Lung microvascular endothelial cell (primary cell): ENCODE measurements at regions not wholly inside any gene's neighbourhood (a gene's known extent, or its start where the extent isn't known, plus 50 kb on each side); places are given as distances from the start of the nearest gene placed in this dataset.
"Not testable (repeated sequence)": the region's sequence is repeated elsewhere in the genome, so short reads cannot be mapped to it uniquely, and the experiment has no call there.

Source experiments
- DNase-seq, 2 donors: peaks; one replicate each; pipeline versions ENCODE4 v3.0.0 to v3.0.0-alpha.2; 2010; ENCODE audit warnings: low read depth in 2 of 2

DNA sequence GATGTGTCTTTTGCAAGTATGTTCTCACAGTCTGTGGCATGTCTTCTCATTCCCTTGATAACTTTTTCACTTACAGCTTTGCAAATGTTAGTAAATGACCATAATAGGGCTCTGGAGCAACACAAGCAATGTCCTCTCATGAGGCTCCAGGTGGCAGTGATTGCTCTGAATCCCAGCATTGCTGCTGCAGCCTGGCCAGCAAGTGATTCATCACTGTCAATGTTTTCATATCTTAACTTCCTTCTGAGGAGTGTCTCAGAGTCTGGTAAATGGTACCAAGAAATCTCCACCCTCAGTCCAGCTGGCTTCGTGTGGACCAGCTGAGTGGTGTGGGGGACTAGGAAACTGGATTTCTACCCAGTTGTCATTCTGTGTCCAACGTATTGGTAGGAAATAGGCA is 139.6 kb downstream of the MYLK4 start:
- DNase-seq: peak in 1 of 2 donors; percentile 75

DNA sequence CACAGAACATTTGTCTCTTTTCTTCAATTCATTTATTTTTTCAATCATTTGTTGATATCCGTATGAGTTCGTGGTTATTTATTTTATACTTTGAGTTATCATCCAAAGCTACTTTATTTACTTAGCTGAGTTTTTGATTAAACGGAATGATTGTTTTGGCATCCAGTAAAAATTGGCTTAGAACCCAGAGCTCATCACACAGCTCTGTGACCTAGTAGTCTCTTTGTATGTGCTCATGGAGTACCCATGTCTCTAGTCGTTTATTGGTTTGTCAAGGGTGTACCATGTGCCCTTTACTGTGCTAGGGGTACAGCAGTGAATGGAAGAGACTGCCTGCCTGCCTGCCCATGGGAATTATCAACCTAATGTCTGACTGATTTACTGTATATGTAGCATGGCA is 142.2 kb downstream of the MYLK4 start:
- DNase-seq: peak in 1 of 2 donors; percentile 35

DNA sequence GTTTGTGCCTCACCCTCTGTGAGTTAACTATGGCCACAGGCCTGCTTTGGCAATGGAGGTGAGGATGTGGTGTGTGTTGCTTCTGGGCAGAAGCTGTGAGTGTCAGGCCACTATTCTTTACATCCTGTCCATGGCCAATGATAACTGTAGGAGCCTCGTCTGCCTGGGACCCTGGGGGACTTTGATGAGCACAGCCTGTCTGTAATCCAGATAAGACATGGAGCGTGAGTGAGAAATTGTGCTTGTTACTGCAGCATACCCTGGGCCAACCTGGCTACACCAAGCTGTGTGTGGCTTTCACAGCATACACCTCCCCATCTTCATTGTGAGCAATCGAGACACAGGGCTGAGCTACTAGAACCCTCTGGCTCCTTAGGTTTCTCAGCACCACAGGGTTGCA is 150.4 kb downstream of the MYLK4 start:
- DNase-seq: no peak

DNA sequence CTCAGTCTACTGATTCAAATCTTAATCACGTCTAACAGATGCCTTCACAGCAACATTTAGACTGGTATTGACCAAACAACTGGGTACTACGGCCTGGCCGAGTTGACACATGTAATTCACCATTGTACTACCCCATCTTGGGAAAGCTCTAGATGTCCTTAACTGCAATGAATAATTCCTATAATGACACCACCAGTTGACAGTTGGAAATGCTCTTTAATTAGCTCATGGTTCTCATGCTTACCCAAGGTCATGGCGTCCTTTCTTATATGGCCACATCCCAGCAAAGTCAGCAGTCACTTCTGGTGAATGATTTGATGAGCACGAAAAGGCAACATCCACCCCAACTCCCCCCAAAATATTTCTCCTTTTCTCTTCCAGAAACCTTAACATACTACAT is 150.9 kb downstream of the MYLK4 start:
- no peak for DNase-seq

DNA sequence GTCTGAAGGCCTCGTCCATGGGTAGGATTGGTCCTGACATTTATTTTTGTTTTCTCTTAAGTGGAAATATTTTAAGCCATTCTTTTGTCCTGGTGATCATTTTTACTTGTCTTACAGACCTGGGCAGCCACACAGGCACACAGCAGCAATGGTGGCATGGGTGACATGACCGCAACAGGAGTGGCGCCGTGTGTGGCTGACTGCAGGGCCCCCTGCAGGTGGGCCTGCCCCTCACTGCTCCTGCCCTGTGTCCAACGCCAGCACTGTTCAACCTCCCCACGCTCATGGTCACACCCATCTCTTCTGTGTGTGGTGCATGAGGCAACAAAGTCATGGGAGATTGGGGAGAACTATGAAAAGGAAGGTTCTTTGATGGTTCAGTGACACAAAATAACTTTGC is 151.9 kb downstream of the MYLK4 start:
- no peak for DNase-seq

DNA sequence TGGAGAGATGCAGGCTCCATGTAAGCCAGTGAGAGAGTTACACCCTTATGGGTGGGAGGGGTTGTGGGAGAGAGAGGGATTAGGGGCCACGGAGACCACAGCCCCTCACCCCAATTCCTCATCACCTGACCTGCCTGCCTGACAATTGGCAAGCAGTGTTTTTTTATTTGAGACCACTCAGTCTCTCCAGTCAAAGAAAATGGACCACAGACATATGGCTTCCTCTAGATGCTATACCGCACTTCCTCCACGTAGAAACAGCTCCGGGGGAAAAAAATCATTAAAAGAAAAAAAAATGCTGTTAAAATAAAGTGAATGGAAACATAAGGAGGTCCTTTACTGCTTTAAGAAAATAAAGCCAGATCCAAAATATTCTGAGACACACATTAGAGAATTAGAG is 152.7 kb downstream of the MYLK4 start:
- DNase-seq: no peak

DNA sequence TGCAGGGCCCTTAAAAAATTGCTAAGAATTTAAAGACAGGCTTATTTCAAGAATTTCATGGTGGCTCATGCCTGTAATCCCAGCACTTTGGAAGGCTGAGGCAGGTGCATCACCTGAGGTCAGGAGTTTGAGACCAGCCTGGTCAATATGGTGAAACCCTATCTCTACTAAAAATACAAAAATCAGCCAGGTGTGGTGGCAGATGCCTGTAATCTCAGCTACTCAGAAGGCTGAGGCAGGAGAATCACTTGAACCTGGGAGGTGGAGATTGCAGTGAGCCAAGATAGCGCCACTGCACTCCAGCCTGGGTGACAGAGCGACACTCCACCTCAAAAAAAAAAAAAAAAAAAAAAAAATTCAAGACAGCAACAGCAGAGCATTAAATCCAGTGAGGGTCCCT is 153.3 kb downstream of the MYLK4 start:
- not testable (repeated sequence) for DNase-seq

DNA sequence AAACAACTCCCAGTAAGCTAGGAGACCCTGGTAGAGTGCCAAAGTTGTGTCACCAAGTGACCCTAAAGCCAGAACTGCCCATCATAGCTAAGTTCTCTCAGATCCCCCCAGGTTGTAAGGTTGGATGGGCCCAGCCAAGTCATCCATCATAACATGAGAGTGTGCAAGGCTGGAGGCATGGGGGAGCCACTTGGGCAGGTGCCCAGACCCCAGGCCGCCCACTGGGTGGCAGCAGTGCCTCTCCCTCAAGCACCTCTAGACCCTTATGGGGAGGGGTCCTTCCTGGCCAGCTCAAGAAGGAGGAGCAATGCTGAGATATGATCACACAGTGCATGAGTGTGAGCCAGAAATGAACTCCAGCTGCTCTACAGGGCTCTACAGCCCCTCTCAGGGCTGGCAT is 154.5 kb downstream of the MYLK4 start:
- DNase-seq: no peak

DNA sequence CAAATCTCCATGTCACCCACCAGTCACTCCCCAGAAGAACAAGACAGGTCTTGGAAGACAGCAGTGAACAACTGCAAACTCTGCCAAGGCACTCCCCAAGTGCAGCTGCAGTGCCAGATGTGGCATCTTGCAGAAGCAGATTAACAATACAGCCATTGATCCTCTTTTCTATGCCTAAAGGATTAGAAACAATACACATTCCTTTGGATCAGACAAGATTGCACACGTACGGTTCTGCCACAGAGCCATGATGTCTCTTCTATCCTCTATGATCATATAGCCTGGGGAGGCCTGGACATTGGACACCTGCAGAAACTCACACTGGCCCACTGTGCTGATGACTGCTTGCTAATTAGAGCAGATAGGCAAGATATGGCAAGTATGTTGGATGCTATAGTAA is 155.9 kb downstream of the MYLK4 start:
- DNase-seq: no peak

DNA sequence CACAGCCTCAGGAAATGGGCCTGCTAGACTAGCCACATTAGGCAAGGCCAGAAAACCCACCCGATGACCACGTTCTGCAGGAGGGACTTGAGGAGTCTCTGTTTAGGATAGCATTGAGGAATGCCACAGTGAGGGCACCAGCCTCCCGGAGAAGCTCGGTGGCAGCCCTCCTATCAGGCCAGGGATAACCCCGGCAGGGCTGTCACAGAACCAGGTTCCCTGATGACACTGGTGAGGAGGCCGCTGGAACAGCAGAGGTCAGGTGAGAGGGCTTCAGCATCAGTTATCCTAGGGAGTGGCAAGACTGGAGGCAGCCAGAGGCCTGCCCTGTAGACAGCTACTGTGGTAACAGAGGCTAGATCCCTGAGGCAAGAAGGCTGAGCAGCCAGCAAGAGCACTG is 157.6 kb downstream of the MYLK4 start:
- DNase-seq: no peak

DNA sequence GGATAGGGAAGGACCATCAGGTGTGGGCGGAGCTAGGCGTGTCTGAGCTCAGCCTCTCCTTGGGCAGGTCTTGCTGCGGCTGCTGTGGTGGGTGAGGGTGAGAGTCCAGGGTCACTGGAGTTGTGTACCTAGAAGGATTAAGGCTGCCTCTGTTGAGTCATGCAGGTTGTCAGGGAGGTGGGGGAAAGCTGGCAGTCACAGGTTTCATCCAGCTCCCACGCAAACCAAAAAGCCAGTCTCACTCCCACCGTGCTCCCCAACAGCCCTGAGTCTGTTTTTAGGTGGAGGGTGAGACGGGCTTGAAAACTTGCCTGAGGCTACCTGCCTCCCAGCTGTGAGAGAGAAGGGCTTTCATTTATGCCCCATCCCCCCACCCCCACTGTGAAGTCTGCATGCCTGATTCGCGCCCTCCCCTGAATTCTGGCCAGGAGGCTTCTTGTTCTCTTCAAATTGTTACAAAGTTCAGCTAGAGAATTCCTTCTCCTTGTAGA is 161.5 kb downstream of the MYLK4 start:
- no peak for DNase-seq

DNA sequence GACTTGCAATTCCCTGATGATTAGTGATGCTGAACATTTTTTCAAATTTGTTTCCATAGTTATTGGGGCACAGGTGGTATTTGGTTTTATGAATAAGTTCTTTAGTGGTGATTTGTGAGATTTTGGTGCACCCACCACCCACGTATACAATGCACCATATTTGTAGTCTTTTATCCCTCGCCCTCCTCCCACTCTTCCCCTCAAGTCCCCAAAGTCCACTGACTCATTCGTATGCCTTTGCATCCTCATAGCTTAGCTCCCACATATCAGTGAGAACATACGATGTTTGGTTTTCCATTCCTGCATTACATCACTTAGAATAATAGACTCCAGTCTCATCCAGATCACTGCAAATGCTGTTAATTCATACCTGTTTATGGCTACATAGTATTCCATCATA is 167.3 kb downstream of the MYLK4 start:
- no peak for DNase-seq

DNA sequence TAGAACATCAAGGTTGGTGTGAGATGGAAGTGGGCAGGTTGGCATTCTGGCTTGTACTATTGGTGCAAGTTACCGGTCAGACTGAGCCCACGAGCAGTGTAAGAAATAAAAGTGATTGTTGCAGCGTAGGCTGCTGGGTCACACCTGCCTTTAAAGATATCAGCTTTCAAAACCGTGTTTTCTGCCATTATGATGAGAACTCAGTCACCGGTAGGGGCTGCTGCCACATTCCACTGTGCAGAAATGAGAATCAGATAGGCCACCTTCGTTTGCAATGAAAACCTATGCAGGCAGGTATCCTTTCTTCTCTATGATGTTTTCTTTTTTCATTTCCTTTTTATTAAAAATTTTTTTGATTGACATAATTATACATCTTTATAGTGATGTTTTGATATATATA is 168.5 kb downstream of the MYLK4 start:
- DNase-seq: no peak

DNA sequence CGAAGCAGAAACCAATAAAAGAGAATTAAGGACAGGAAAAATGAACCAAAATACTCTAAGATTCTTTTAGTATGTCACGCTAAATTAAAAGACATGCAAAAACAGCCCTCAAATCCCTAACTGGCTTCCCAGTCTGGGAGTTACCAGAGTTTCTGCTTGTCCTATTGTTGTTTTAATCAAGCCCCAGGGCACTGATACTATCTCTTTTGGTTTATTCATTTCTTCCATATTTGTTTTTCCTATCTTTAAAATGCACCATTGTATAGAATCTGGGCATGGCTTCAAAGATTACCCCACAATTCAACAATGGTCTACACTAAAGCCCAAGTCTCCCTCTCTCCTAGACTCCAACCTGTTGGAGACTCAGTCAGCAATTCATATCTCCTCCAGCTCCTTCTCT is 169.1 kb downstream of the MYLK4 start:
- peak in 1 of 2 donors; percentile 16 for DNase-seq

DNA sequence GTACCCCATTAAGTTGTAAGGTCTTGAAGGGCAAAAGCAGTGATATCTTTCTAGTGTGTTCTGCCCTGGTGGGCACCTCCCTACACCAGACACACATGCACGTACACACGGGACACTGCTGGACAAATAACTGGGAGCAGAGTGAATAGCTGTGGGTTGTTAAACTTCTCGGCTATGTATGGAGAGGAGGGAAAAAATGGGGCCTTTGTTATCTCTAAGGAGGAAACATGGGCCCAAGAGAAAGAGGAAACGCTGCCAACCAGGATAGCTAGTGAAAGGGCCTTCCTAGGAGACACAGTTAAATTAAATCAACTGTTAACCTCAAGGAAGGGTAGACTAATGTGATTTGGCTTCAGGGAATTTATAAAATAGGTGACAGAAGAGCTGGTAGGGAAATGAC is 169.7 kb downstream of the MYLK4 start:
- no peak for DNase-seq

DNA sequence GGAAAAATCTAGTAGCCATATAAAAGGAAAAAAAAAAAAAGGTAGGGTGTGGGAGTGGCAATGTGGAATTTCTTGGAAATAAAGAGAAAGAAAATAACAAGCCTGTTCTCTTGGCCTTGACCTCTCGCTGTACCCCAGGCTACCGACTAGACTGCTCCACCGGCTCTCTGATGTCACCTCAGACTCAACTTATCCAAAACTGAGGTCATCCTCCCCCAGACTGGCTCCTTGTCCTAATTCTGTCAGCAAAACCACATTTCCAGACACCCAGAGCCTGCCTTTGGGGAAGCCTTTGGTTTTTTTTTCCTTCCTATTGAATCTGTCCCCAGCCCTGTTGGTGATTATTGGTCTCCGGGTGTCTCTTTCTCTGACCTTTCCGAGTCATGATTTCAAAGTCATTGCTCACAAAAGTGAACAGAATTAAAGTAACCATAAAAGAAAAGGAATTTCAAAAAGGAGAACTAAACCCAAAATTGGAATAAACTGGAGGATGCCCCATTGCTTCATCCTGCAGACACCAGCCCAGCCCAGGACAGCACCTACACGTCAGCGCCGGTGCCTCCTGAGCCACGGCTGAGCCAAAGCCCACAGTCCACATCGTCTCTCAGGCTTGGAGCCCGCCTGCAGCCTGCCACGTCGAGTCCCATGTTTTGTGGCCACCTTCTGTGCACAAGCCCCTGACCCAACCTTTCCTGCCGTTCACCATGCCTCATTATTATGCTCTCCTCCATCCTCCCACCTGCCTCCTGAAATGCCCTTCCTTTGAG is 170.7 kb downstream of the MYLK4 start:
- no peak for DNase-seq

DNA sequence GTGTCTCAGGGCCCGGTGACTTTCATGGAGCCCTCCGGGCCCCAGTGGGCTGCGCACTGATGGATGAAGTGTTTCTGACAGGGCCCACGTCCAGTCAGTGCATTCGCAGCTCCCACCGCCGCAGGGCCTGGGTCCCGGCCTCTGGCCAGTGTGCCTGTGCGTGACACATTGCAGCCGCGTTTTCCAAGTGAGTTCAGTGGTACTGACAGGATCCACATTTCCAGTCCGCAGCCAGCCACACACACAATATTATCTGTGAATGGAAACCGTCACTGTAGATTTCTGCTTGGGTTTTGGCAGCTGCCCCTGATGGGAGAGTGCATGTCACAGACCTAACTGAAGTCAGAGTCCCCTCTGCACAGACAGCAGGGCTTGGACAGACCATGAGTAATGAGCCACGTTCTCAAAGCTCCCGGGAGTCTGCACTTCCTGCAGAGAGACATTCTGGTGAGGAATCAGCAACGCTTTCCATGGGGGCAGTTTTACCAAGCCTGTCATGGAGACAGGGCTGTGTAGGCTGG is 171.4 kb downstream of the MYLK4 start:
- DNase-seq: peak; percentile 55 to 72

DNA sequence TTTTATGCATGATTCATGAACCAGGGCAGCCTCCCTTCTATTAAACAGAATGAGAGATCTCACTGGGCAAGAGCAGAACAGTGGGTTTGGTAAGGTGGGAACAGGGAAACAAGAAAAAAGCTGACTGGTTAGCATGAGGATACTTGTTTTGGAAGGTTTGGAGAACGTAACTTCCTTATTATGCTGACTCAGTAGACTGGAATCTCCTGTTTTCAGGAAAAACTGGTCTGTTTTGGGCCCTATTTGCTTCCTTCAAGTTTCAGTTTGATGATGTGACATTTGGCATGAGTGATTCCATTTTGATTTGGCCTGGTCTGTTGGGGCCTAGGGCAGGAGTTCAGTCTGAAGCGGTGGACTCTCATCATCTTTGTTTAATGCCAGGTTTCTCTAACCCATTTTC is 172.0 kb downstream of the MYLK4 start:
- peak; percentile 78 to 81 for DNase-seq

DNA sequence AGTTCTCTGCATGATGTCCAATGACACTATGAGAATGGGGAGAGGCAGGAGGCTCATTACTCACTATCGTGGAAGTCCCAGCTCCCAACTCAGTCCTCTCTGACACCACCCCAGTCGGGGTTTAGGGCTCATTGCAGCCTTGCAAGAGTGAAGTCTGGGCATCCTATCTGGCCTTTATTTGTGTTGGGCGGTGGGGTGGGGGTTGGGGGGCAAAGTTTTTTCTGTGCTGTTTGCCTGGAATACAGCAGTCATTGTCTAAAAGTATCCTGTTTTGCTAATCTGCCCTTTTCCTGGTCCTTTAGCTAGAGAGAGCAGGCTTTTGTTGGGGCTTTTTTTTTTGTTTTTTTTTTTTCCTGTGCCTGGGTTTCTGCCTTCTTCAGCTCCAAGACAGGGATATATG is 174.2 kb downstream of the MYLK4 start:
- DNase-seq: peak; percentile 60 to 77

DNA sequence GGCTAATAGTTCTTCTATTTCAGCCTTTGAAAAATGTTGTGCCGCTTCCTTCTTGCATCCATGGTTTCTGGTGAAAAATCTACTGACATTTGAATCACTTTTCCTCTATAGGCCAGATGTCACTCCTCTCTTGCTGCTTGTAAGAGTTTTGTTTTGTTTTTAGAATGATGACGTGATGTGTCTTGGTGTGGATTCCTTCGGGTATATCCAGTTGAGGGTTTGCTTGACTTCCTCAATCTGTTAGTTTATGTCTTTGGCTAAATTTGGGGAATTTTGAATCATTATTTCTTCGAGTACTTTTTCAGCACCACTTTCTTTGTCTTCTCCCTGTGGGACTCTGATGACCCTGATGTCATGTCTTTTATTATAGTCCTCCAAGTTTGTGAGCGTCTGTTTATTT is 175.5 kb downstream of the MYLK4 start:
- peak in 1 of 2 donors; percentile 88 for DNase-seq

DNA sequence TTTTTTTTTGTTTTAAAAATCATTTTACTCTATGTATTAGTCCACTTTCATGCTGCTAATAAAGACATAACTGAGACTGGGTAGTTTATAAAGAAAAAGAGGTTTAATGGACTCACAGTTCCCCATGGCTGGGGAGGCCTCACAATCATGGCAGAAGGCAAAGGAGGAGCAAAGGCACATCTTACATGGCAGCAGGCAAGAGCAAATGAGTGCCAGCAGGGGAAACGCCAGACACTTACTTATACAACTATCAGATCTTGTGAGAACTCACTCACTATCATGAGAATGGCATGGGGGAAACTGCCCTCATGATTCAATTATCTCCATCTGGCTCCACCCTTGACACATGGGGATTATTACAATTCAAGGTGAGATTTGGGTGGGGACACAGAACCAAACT is 181.3 kb downstream of the MYLK4 start:
- not testable (repeated sequence) for DNase-seq

DNA sequence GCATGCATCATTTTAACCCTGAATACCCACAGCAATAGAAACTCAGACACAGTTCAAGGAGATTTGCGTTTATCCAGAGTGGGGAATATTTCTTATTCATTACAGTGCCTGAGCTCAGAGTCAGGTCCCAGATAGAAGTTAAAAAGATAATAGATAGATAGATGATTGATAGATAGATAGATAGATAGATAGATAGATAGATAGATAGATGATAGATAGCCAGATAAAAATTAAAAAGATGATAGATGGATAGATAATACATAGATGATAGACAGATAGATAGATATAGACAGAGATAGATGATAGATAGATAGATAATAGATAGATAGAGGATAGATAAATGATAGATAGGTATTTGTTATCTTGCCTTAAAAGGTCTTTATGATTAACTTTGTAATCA is 184.7 kb downstream of the MYLK4 start:
- no peak for DNase-seq

DNA sequence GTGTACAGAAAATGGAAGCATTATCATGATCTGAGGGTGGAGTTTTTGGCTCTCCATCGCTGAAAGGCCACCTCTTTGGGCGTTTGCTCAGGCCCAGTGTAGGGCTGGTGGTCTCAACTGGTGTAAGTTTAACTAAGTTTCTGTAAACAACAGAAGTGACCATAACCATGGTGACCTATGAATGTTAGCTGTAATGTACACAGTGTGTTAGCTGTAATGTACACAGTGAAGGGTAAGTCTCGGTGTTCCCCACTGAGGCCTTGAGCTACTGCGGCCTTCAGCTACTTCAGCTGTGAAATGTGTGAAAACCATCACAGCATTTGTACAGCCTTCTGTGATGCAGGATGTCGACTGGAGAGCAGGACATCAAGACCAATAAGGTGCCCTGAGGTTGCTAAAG is 185.2 kb downstream of the MYLK4 start:
- no peak for DNase-seq

DNA sequence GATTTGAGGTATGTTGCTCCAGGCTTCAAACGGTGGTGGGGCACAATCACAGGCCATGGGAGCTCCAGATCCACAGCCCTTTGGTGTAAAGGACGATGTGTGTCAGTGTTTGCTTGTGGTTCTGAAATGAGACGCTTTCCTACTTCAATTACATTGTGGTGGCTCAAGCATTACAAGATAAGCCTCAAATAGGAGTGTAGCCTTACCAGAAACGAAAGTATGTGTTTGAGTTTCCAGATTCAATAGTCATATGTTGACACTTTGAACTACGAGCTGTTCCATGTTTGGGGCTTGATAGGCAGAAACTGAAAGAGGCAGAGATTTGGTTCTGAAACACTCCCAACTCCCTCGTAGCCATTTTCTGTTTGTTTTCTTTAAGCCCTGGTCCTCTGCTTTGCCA is 187.1 kb downstream of the MYLK4 start:
- no peak for DNase-seq
